HepG2 (cell line): ENCODE measurements at regions not wholly inside any gene's neighbourhood (a gene's known extent, or its start where the extent isn't known, plus 50 kb on each side); places are given as distances from the start of the nearest gene placed in this dataset.

Experiments used
- DNMT1 ChIP-seq: sonication (generic); formaldehyde crosslinking; IDR thresholded peaks from 2 replicates; pipeline ENCODE4 v1.5.1; 2020; ENCODE audit warnings: mild to moderate bottlenecking, missing genetic modification reagents
- FOXM1 ChIP-seq: sonication (generic); formaldehyde crosslinking; IDR thresholded peaks from 2 replicates; pipeline ENCODE4 v1.5.0; 2020; ENCODE audit warnings: missing genetic modification reagents
- JDP2 ChIP-seq: sonication (generic); formaldehyde crosslinking; IDR thresholded peaks from 2 replicates; pipeline ENCODE4 v1.8.1; 2022; ENCODE audit warnings: missing genetic modification reagents, borderline replicate concordance
- RAD51 ChIP-seq: fragments of 450-650 bp; IDR thresholded peaks from 2 replicates; pipeline ENCODE4 v1.6.1; 2016; ENCODE audit warnings: borderline replicate concordance
- SCMH1 ChIP-seq: sonication (generic); formaldehyde crosslinking; IDR thresholded peaks from 2 replicates; pipeline ENCODE4 v1.9.0; 2021; ENCODE audit warnings: missing genetic modification reagents, mild to moderate bottlenecking, borderline replicate concordance
- TAF1 ChIP-seq: sonication (generic); formaldehyde crosslinking; IDR thresholded peaks from 2 replicates; pipeline ENCODE4 v1.4.0; 2020; ENCODE audit warnings: missing genetic modification reagents
- TCF12 ChIP-seq, 2 experiments: fragments of 450-650 bp in 1 of 2; sonication (generic) in 1 of 2; formaldehyde crosslinking in 1 of 2; IDR thresholded peaks; 2 replicates each; pipeline versions ENCODE4 v1.6.1 to v1.8.0; 2017 to 2022; ENCODE audit warnings: antibody characterized with exemption in 1 of 2, mild to moderate bottlenecking in 1 of 2, missing genetic modification reagents in 1 of 2, moderate library complexity in 1 of 2
- ZNF264 ChIP-seq: sonication (generic); formaldehyde crosslinking; IDR thresholded peaks from 2 replicates; pipeline ENCODE4 v1.4.0; 2020; ENCODE audit warnings: missing genetic modification reagents
- ZNF546 ChIP-seq: sonication (generic); formaldehyde crosslinking; conservative IDR thresholded peaks from 2 replicates; pipeline ENCODE4 v1.8.1; 2023; ENCODE audit warnings: mild to moderate bottlenecking, missing genetic modification reagents

DNA sequence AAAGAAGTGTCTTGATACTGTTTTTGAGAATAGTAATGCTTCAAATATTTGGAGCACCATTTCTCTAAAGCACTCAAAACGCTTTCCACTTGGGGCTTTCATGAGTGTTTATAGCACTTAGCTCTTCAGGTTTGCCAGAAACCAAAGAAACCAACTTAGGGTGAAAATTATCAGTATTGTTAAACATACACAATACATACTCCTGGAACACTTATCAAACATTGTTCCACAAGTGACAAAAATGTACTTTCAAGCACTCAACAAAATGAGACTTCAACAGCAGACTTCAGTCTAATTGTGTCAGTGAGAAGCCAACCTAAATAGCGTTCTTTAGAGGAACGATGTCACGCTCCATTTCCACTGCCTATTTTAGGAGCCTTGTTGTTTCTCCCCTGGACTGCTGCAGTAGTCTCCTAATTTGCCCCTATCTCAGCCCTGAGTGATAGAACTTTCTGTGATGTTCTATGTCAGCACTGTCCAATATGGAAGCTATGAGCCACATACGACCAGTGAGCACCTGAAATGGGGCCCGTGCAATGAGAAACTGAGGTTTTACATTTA, 461.3 kb downstream of the KIF16B start:
- TF ChIP-seq SCMH1 (CRISPR knock-in tag) (no peak), FOXM1 (CRISPR knock-in tag) (no peak), TCF12 (IDR thresholded peaks at IDR 0.05) (no peak), TCF12 (CRISPR knock-in tag; IDR thresholded peaks at IDR 0.05) (no peak), ZNF264 (no peak), TAF1 (CRISPR knock-in tag) (no peak), JDP2 (CRISPR knock-in tag) (no peak), RAD51 (no peak), DNMT1 (CRISPR knock-in tag) (no peak), ZNF546 (CRISPR knock-in tag) (no peak)
